H1 (cell line): ENCODE measurements at regions not wholly inside any gene's neighbourhood (a gene's known extent, or its start where the extent isn't known, plus 50 kb on each side); places are given as distances from the start of the nearest gene placed in this dataset.

ENCODE experiments used
- CTCF ChIA-PET: fragments of 300-600 bp; sonication (Branson Sonifier 250); formaldehyde crosslinking; loops from one replicate; lab custom pipeline; 2021; ENCODE audit not compliant: partially characterized antibody; lab: Charles Lee
- POLR2A ChIA-PET: fragments of 300-600 bp; sonication (Branson Sonifier 250); formaldehyde crosslinking; loops from one replicate; lab custom pipeline; 2021; ENCODE audit warnings: inconsistent platforms; ENCODE audit not compliant: partially characterized antibody; lab: Charles Lee
- DNase-seq, 2 experiments: peaks; one replicate each; pipeline versions ENCODE4 v3.0.0 to v3.0.0-alpha.2; 2010 to 2022; ENCODE audit warnings: low spot score in 2 of 2, low read depth in 1 of 2, mixed read lengths in 1 of 2
- FAIRE-seq: peaks from 2 replicates; lab custom pipeline; 2011; peaks lifted over from hg19 to GRCh38; lab: Jason Lieb, UNC
- H2AFZ ChIP-seq: 2 replicates; pipeline ENCODE4 v1.8.1; 2012; ENCODE audit warnings: low read length, inconsistent platforms
- H2AK5ac ChIP-seq: 2 replicates; pipeline ENCODE4 v1.6.1; 2013; ENCODE audit warnings: low read depth, low read length
- H2BK120ac ChIP-seq: replicated peaks from 2 replicates; pipeline ENCODE3; 2013; ENCODE audit warnings: low read depth, low read length, inconsistent platforms
- H2BK12ac ChIP-seq: 2 replicates; pipeline ENCODE4 v1.6.1; 2013; ENCODE audit warnings: low read depth, low read length
- H2BK15ac ChIP-seq: 2 replicates; pipeline ENCODE4 v1.6.1; 2013; ENCODE audit warnings: low read length
- H2BK20ac ChIP-seq: 2 replicates; pipeline ENCODE4 v1.6.1; 2013; ENCODE audit warnings: low read length
- H2BK5ac ChIP-seq: 2 replicates; pipeline ENCODE4 v1.6.1; 2013; ENCODE audit warnings: low read depth, low read length
- H3K14ac ChIP-seq: 2 replicates; pipeline ENCODE4 v1.6.1; 2013; ENCODE audit warnings: inconsistent platforms; ENCODE audit not compliant: insufficient read length
- H3K18ac ChIP-seq: 2 replicates; pipeline ENCODE4 v1.6.1; 2013; ENCODE audit warnings: low read length; ENCODE audit errors: extremely low read depth
- H3K23ac ChIP-seq: 2 replicates; pipeline ENCODE4 v1.6.1; 2013; ENCODE audit warnings: inconsistent platforms; ENCODE audit not compliant: insufficient read length
- H3K23me2 ChIP-seq: 2 replicates; pipeline ENCODE4 v1.6.1; 2013; ENCODE audit warnings: low read depth, low read length
- H3K27ac ChIP-seq: 2 replicates; pipeline ENCODE4 v1.6.1; 2011; ENCODE audit warnings: low read depth, low read length, inconsistent platforms
- H3K27me3 ChIP-seq, 4 experiments: replicated peaks in 1 of 4; 1 replicate in 1 of 4; 2 replicates in 3 of 4; pipeline versions ENCODE4 v1.6.1 to v1.8.1; 2011 to 2013; ENCODE audit warnings: low read length in 3 of 4, mild to moderate bottlenecking in 3 of 4, inconsistent platforms in 2 of 4, mixed read lengths in 2 of 4, moderate library complexity in 1 of 4; ENCODE audit not compliant: control insufficient read depth in 3 of 4, insufficient read depth in 3 of 4; ENCODE audit errors: extremely low read depth in 1 of 4
- H3K36me3 ChIP-seq, 4 experiments: 2 replicates each; pipeline versions ENCODE4 v1.6.1 to v1.8.1; 2011 to 2013; ENCODE audit warnings: mild to moderate bottlenecking in 4 of 4, low read length in 3 of 4, moderate library complexity in 2 of 4, control low read depth in 1 of 4, inconsistent platforms in 1 of 4; ENCODE audit not compliant: insufficient read depth in 4 of 4, control insufficient read depth in 2 of 4
- H3K4ac ChIP-seq: replicated peaks from 2 replicates; pipeline ENCODE3; 2013; ENCODE audit warnings: low read length, low read depth, mixed read lengths, inconsistent platforms; ENCODE audit not compliant: insufficient read length
- H3K4me1 ChIP-seq, 4 experiments: replicated peaks in 1 of 4; 1 replicate in 1 of 4; 2 replicates in 3 of 4; pipeline versions ENCODE4 v1.6.1 to v1.8.1; 2011 to 2013; ENCODE audit warnings: low read length in 3 of 4, inconsistent platforms in 2 of 4, mixed read lengths in 1 of 4; ENCODE audit not compliant: insufficient read depth in 4 of 4, control insufficient read depth in 3 of 4
- H3K4me2 ChIP-seq, 2 experiments: 2 replicates each; pipeline versions ENCODE4 v1.6.1 to v1.8.1; 2011 to 2013; ENCODE audit warnings: low read depth in 2 of 2, low read length in 2 of 2, control low read depth in 1 of 2, inconsistent platforms in 1 of 2, mild to moderate bottlenecking in 1 of 2; ENCODE audit not compliant: insufficient read depth in 1 of 2
- H3K4me3 ChIP-seq, 4 experiments: fragments of 200-600, 300-600 bp in 1 of 4; sonication (generic), shearing (Covaris generic), sonication (Bioruptor Twin) in 1 of 4; 2 replicates each; pipeline versions ENCODE4 v1.5.1 to v1.8.1; 2011 to 2016; ENCODE audit warnings: low read length in 4 of 4, low read depth in 3 of 4, control low read depth in 2 of 4, inconsistent platforms in 2 of 4, mild to moderate bottlenecking in 2 of 4, mixed read lengths in 1 of 4, moderate library complexity in 1 of 4; ENCODE audit not compliant: insufficient read depth in 2 of 4; ENCODE audit errors: extremely low read depth in 1 of 4
- H3K56ac ChIP-seq: replicated peaks from 2 replicates; pipeline ENCODE3; 2013; ENCODE audit warnings: low read depth, mild to moderate bottlenecking, mixed read lengths, low read length, inconsistent platforms; ENCODE audit not compliant: insufficient read length
- H3K79me1 ChIP-seq: 2 replicates; pipeline ENCODE4 v1.6.1; 2013; ENCODE audit warnings: low read depth, low read length, control low read depth
- H3K79me2 ChIP-seq, 2 experiments: 2 replicates each; pipeline versions ENCODE4 v1.6.1 to v1.8.1; 2012 to 2013; ENCODE audit warnings: low read length in 2 of 2, mild to moderate bottlenecking in 2 of 2, inconsistent platforms in 1 of 2; ENCODE audit not compliant: insufficient read depth in 2 of 2, control insufficient read depth in 1 of 2
- H3K9ac ChIP-seq, 4 experiments: replicated peaks in 1 of 4; 1 replicate in 1 of 4; 2 replicates in 3 of 4; pipeline versions ENCODE4 v1.6.1 to v1.8.1; 2011 to 2013; ENCODE audit warnings: low read depth in 3 of 4, low read length in 3 of 4, control low read depth in 2 of 4, mild to moderate bottlenecking in 2 of 4, moderate library complexity in 2 of 4, inconsistent platforms in 1 of 4; ENCODE audit errors: extremely low read depth in 1 of 4
- H3K9me3 ChIP-seq, 2 experiments: 2 replicates each; pipeline versions ENCODE4 v1.6.1 to v1.8.1; 2012 to 2013; ENCODE audit warnings: mild to moderate bottlenecking in 2 of 2, moderate library complexity in 2 of 2, control low read depth in 1 of 2, inconsistent platforms in 1 of 2, low read depth in 1 of 2, low read length in 1 of 2, mixed read lengths in 1 of 2; ENCODE audit not compliant: insufficient read depth in 2 of 2
- H4K20me1 ChIP-seq, 2 experiments: replicated peaks in 1 of 2; 2 replicates each; pipeline versions ENCODE3 to v1.8.1; 2011 to 2013; ENCODE audit warnings: inconsistent platforms in 2 of 2, low read length in 2 of 2, mild to moderate bottlenecking in 1 of 2; ENCODE audit not compliant: insufficient read depth in 2 of 2, control insufficient read depth in 1 of 2
- H4K5ac ChIP-seq: 2 replicates; pipeline ENCODE4 v1.6.1; 2013; ENCODE audit warnings: low read length, low read depth, mixed read lengths, inconsistent platforms; ENCODE audit not compliant: insufficient read length
- H4K8ac ChIP-seq: 2 replicates; pipeline ENCODE4 v1.8.0; 2013; ENCODE audit warnings: mild to moderate bottlenecking, moderate library complexity, low read length, inconsistent platforms; ENCODE audit not compliant: insufficient read depth; ENCODE audit errors: extremely low read depth
- H4K91ac ChIP-seq: replicated peaks from 2 replicates; pipeline ENCODE3; 2013; ENCODE audit warnings: low read length, mixed read lengths, inconsistent platforms; ENCODE audit not compliant: insufficient read length
- BRCA1 ChIP-seq: IDR thresholded peaks from 2 replicates; pipeline ENCODE4 v1.6.1; 2012; ENCODE audit warnings: low read depth, low read length, improper control_type of control experiment
- EZH2 ChIP-seq: fragments of 200-600 bp; sonication (generic); IDR thresholded peaks from 2 replicates; pipeline ENCODE4 v1.7.1; 2012; ENCODE audit warnings: low read depth, mild to moderate bottlenecking, moderate library complexity, low read length, inconsistent platforms; ENCODE audit not compliant: severe bottlenecking
- GTF2F1 ChIP-seq: IDR thresholded peaks from 2 replicates; pipeline ENCODE4 v1.6.1; 2012; ENCODE audit warnings: low read depth, low read length, improper control_type of control experiment, borderline replicate concordance
- HDAC6 ChIP-seq: IDR thresholded peaks from one replicate; pipeline ENCODE4 v1.7.1; 2012; ENCODE audit warnings: low read depth, mild to moderate bottlenecking, inconsistent platforms, low read length, moderate library complexity
- KDM5A ChIP-seq: fragments of 200-600 bp; IDR thresholded peaks from 2 replicates; pipeline ENCODE4 v1.7.1; 2012; ENCODE audit warnings: mild to moderate bottlenecking, low read length, inconsistent platforms, mixed read lengths
- RAD21 ChIP-seq, 2 experiments: IDR thresholded peaks in 1 of 2; conservative IDR thresholded peaks in 1 of 2; 2 replicates each; pipeline ENCODE4 v1.6.1; 2011; ENCODE audit warnings: low read depth in 2 of 2, low read length in 2 of 2, improper control_type of control experiment in 1 of 2, inconsistent platforms in 1 of 2, mild to moderate bottlenecking in 1 of 2, moderate library complexity in 1 of 2
- RBBP5 ChIP-seq: IDR thresholded peaks from 2 replicates; pipeline ENCODE4 v1.7.1; 2012; ENCODE audit warnings: low read depth, mild to moderate bottlenecking, inconsistent platforms, low read length, moderate library complexity, borderline replicate concordance
- SP1 ChIP-seq: IDR thresholded peaks from 2 replicates; pipeline ENCODE4 v1.6.1; 2011; ENCODE audit warnings: low read depth, low read length
- SP4 ChIP-seq: IDR thresholded peaks from 2 replicates; pipeline ENCODE4 v1.6.1; 2012; ENCODE audit warnings: low read length, inconsistent platforms
- SRF ChIP-seq: IDR thresholded peaks from 2 replicates; pipeline ENCODE4 v1.6.1; 2011; ENCODE audit warnings: mild to moderate bottlenecking, low read depth, low read length, moderate library complexity
- TBP ChIP-seq: IDR thresholded peaks from 2 replicates; pipeline ENCODE4 v1.6.1; 2011; ENCODE audit warnings: low read depth, low read length, improper control_type of control experiment
- TEAD4 ChIP-seq: IDR thresholded peaks from 2 replicates; pipeline ENCODE4 v1.6.1; 2012; ENCODE audit warnings: low read depth, low read length, inconsistent platforms, mixed read lengths
- USF2 ChIP-seq: IDR thresholded peaks from 2 replicates; pipeline ENCODE4 v1.6.1; 2011; ENCODE audit warnings: low read length, improper control_type of control experiment
- WGBS, 2 experiments: shearing (Covaris generic) in 1 of 2; methylation state at CpG; one replicate each; pipeline versions ENCODE4 v1.1.6 to v1.1.7; 2013 to 2015; ENCODE audit warnings: low lambda C conversion rate in 2 of 2, mixed read lengths in 2 of 2, inconsistent platforms in 1 of 2, low coverage in 1 of 2, missing lambda C conversion rate in 1 of 2; ENCODE audit not compliant: insufficient replicate concordance in 2 of 2, insufficient coverage in 1 of 2, insufficient read length in 1 of 2; ENCODE audit errors: extremely low coverage in 1 of 2, missing lambda C conversion rate in 1 of 2; 5-methylcytosine and 5-hydroxymethylcytosine counted together

DNA sequence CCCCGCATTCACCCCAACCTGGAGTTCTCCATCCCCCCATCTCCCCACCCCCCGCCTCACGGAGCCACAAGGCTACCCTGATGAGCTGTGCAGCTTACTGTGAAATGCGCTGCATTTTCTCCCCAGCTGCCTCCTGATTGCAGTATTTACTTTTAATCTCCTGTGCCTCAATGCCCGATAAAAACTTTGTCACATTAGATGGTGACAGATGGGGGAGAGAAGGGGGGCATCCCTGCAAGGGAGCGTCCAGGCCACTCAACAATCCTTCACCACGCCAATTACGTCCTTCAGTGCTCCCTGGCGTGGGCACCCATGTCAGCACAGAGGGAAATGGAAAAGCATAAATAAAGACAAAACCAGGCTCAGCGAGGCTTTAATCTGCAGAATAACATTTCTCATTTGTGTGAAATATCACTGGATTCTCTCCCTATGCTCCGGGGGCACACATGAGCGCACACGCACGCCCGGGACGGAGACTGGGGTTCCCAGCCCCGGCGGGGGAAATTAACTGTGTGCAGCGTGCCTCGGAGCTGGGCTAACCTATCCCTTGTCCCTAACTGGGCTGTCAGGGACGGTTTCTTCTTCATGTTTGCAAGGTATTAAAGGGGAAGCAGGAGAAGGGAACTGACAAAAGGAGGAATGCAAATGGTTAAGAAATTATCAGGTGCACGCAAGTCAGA lies 186.7 kb upstream of the VASH1 start:
- Histone ChIP-seq H3K9ac (no peak overlapping the region), H4K91ac (no peak overlapping the region), H2BK5ac (no peak overlapping the region), H3K23me2 (no peaks in the 10 kb centered on the region), H2BK15ac (no peak overlapping the region), H2BK12ac (no peak overlapping the region), H2BK120ac (no peak overlapping the region), H3K27ac (no peak overlapping the region), H3K79me2 (no peaks in the 10 kb centered on the region), H2AK5ac (no peak overlapping the region), H3K14ac (no peak overlapping the region), H4K8ac (no peak overlapping the region), H3K79me1 (no peaks in the 10 kb centered on the region), H4K20me1 (no peaks in the 10 kb centered on the region), H3K27me3 (no peaks in the 10 kb centered on the region), H3K9me3 (no peaks in the 10 kb centered on the region), H2AFZ (no peak overlapping the region; the same call in 1 of the 2 replicates), H3K56ac (no peak overlapping the region), H3K4me2 (no peak overlapping the region), H3K18ac (no peak overlapping the region), H3K23ac (no peak overlapping the region), H3K4ac (no peak overlapping the region), H2BK20ac (no peak overlapping the region), H3K4me1 (no peaks in the 10 kb centered on the region), H4K5ac (no peak overlapping the region), H3K4me3 (no peak overlapping the region), H3K36me3 (no peaks in the 10 kb centered on the region)
- ChIA-PET CTCF (interaction anchor here (0.8 to 1.6 kb wide), 3 partner anchors 10 to 325 kb away, joined by 3 to 4 read pairs (median 3); no protein-coding TSS in a partner anchor), POLR2A (no interaction called here)
- DNase-seq (no peak), FAIRE-seq (no peak)
- 89% methylated on average over 19 of the region's 22 CpGs; no CpG with 5 or more reads in 1 of the 2 experiments for WGBS, 2 experiments
- TF ChIP-seq GTF2F1: no peak
- no peak for TF ChIP-seq TEAD4
- TF ChIP-seq SP4: no peak
- TF ChIP-seq HDAC6: no peak
- TF ChIP-seq RBBP5: no peak
- no peak for TF ChIP-seq SP1
- TF ChIP-seq SRF: no peak
- no peak for TF ChIP-seq BRCA1
- no peak for TF ChIP-seq TBP
- TF ChIP-seq KDM5A: no peak
- no peak for TF ChIP-seq USF2
- TF ChIP-seq RAD21 (IDR thresholded peaks at IDR 0.05 in 1 of 2, conservative IDR thresholded peaks at IDR 0.05 in 1 of 2; ENCODE audit: low read depth in 2 of 2, low read length in 2 of 2): no peak
- no peak for TF ChIP-seq EZH2
